MCF 10A (cell line): ENCODE measurements at regions not wholly inside any gene's neighbourhood (a gene's known extent, or its start where the extent isn't known, plus 50 kb on each side); places are given as distances from the start of the nearest gene placed in this dataset.

Experiments used
- BruUV-seq: library from RNA; stranded (reverse); fragments of 400-500 nt; replicated peaks from 2 replicates; lab custom pipeline; 2021; lab: Mats Ljungman, UMichigan
- CTCF ChIA-PET: fragments of 300-600 bp; sonication (Branson Sonifier 250); formaldehyde crosslinking; extraction: SDS; loops from one replicate; lab custom pipeline; 2021; ENCODE audit warnings: antibody characterized with exemption, inconsistent platforms; lab: Yijun Ruan, JAX
- POLR2A ChIA-PET: fragments of 300-600, 350-650 bp; sonication (Branson Sonifier 250); formaldehyde crosslinking; extraction: SDS; loops from one replicate; lab custom pipeline; 2020; ENCODE audit warnings: antibody characterized with exemption, inconsistent platforms; lab: Yijun Ruan, JAX
- DNase-seq: peaks from one replicate; pipeline ENCODE4 v3.0.0-alpha.2; 2018; ENCODE audit not compliant: unreplicated experiment
- H3K27ac Mint-ChIP-seq: one replicate; pipeline ENCODE4 v1.8.0; 2022; ENCODE audit warnings: mild to moderate bottlenecking, low read depth, mixed read lengths; ENCODE audit not compliant: unreplicated experiment
- H3K27me3 Mint-ChIP-seq: one replicate; pipeline ENCODE4 v1.8.0; 2022; ENCODE audit warnings: mixed read lengths; ENCODE audit not compliant: insufficient read depth, unreplicated experiment
- H3K36me3 Mint-ChIP-seq: one replicate; pipeline ENCODE4 v1.8.0; 2022; ENCODE audit warnings: mild to moderate bottlenecking, moderate library complexity, mixed read lengths; ENCODE audit not compliant: insufficient read depth, unreplicated experiment
- H3K4me1 Mint-ChIP-seq: one replicate; pipeline ENCODE4 v1.8.0; 2022; ENCODE audit warnings: mixed read lengths; ENCODE audit not compliant: insufficient read depth, unreplicated experiment
- H3K4me3 Mint-ChIP-seq: one replicate; pipeline ENCODE4 v1.8.0; 2022; ENCODE audit warnings: mild to moderate bottlenecking, moderate library complexity, mixed read lengths; ENCODE audit not compliant: unreplicated experiment
- H3K9me3 Mint-ChIP-seq: one replicate; pipeline ENCODE4 v1.8.0; 2022; ENCODE audit warnings: mixed read lengths; ENCODE audit not compliant: unreplicated experiment
- CTCF ChIP-seq: fragments of 200-600 bp; IDR thresholded peaks from one replicate; pipeline ENCODE4 v1.8.0; 2022; ENCODE audit warnings: antibody characterized with exemption, mild to moderate bottlenecking; ENCODE audit not compliant: unreplicated experiment
- intact Hi-C: fragments of 100-400 bp; cut with micrococcal nuclease; formaldehyde crosslinking; loops from 2 replicates; pipeline ENCODE4 v1.14.1; 2022

DNA sequence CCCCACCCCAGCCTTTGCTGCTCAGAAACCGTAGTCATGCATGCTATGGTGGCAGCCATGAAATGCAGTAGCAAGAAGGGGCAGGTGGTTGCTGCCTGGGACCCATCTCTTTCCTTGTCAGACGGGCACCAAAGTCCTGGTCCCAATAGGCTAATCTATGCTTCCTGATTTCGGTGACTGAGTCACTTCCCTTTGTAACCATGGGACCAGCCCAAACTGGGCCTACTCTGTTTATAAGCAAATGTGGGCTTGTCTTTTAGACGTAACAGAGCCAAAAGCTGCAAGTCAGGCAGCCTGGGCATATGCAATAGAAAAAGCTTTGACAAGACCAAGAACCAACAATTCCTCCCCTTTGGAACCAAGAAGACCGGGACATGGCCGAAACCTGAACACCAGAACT lies 99.1 kb upstream of the RBBP6 start:
- Mint-ChIP-seq H3K27ac (no peak overlapping the region), H3K4me1 (no peaks in the 10 kb centered on the region), H3K27me3 (peaks cover 17% of the 10 kb centered on the region), H3K9me3 (no peaks in the 10 kb centered on the region), H3K36me3 (no peaks in the 10 kb centered on the region), H3K4me3 (no peak overlapping the region)
- no peak for DNase-seq
- ChIA-PET CTCF (interaction anchor here (0.6 to 1.4 kb wide), 4 partner anchors 76 to 429 kb away, joined by 3 to 4 read pairs (median 3); no protein-coding TSS in a partner anchor), POLR2A (no interaction called here)
- TF ChIP-seq CTCF: no peak
- intact Hi-C loops: no loop called here
- BruUV-seq: no TSS peak

DNA sequence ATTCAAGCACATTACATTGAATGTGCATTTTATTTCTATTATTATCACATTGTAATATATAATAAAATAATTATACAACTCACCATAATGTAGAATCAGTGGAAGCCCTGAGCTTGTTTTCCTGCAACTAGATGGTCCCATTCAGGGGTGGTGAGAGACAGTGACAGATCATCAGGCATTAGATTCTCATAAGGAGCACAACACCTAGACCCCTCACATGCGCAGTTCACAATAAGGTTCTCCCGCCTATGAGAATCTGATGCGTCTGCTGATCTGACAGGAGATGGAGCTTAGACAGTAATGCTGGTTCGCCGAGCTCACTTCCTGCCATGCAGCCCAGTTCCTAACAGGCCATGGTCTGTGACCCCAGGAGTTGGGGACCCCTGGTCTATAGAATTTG lies 96.7 kb upstream of the RBBP6 start:
- H3K36me3 Mint-ChIP-seq: no peaks in the 10 kb centered on the region
- POLR2A ChIA-PET: interaction anchor here (0.8 kb wide), 1 partner anchor 9 kb away, joined by 3 read pairs; no protein-coding TSS in a partner anchor
- DNase-seq: no peak
- H3K9me3 Mint-ChIP-seq: no peaks in the 10 kb centered on the region
- no peak overlapping the region for H3K4me3 Mint-ChIP-seq
- CTCF ChIA-PET: interaction anchor here (0.7 to 1.1 kb wide), 2 partner anchors 401 to 1038 kb away, joined by 3 to 5 read pairs; no protein-coding TSS in a partner anchor
- H3K27ac Mint-ChIP-seq: no peak overlapping the region
- H3K4me1 Mint-ChIP-seq: no peaks in the 10 kb centered on the region
- no peak for TF ChIP-seq CTCF
- no TSS peak for BruUV-seq
- intact Hi-C loops: no loop called here
- H3K27me3 Mint-ChIP-seq: peaks cover 5% of the 10 kb centered on the region

DNA sequence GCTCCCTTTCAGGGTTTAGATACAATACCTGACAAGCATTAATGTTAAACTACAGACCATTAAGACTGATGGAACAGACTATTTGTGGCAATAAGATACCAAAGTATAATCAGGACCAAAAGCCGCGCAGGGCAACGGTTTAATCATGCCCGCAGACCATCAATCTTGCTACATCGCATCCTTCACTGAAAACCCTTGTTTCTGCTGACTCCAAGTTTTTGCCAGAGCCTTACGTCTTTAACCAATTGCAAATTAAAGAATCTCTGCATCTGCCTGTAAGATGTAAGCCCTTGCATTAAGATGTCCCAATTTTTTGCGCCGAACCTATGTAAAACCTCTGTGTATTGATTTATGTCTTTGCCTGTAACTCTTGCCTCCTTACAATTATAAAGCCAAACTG lies 94.2 kb upstream of the RBBP6 start:
- ChIA-PET POLR2A (no interaction called here), CTCF (interaction anchor here (0.9 kb wide), 1 partner anchor 71 kb away, joined by 3 read pairs; no protein-coding TSS in a partner anchor)
- Mint-ChIP-seq H3K27me3 (no peaks in the 10 kb centered on the region), H3K4me1 (no peaks in the 10 kb centered on the region), H3K9me3 (no peaks in the 10 kb centered on the region), H3K4me3 (no peak overlapping the region), H3K36me3 (no peaks in the 10 kb centered on the region), H3K27ac (no peak overlapping the region)
- intact Hi-C loops: no loop called here
- no peak for DNase-seq
- BruUV-seq: no TSS peak
- TF ChIP-seq CTCF: no peak

DNA sequence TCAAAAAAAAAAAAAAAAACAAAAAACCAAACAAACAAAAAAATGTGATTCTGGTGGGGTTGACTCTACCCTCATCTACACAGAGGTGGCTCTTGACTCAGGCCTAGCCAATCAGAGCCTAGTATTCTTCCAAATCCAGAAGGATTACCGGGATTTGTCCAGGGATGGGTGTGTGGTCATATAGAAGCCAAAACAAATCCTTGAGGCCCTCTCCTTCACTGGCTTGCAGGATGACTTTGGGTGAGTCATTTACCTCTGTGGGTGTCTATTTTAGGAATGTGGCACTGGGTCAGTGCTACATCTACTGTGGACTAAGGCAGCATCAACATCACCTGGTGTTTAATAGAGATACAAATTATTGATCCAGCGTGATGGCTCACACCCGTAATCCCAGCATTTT lies 93.2 kb upstream of the RBBP6 start:
- Mint-ChIP-seq H3K27ac (no peak overlapping the region), H3K4me1 (no peaks in the 10 kb centered on the region), H3K9me3 (no peaks in the 10 kb centered on the region), H3K4me3 (no peak overlapping the region), H3K36me3 (no peaks in the 10 kb centered on the region), H3K27me3 (no peaks in the 10 kb centered on the region)
- TF ChIP-seq CTCF: no peak
- ChIA-PET CTCF (no interaction called here), POLR2A (no interaction called here)
- intact Hi-C loops: no loop called here
- BruUV-seq: no TSS peak
- peak; percentile 25 for DNase-seq
